DND-41 (cell line): ENCODE measurements at regions not wholly inside any gene's neighbourhood (a gene's known extent, or its start where the extent isn't known, plus 50 kb on each side); places are given as distances from the start of the nearest gene placed in this dataset.

Experiments used
- ATAC-seq: fragments of 200-7000 bp; cut with Tn5 transposase; 3 replicates; pipeline ENCODE4 v1.9.1; 2021; ENCODE audit warnings: low read depth; ENCODE audit not compliant: insufficient read depth
- DNase-seq: peaks from one replicate; pipeline ENCODE4 v3.0.0-alpha.2; 2020
- H2AFZ ChIP-seq: 2 replicates; pipeline ENCODE4 v1.6.0; 2012; ENCODE audit warnings: low read depth, low read length
- H3K27ac ChIP-seq: 2 replicates; pipeline ENCODE4 v1.5.1; 2012; ENCODE audit warnings: low read length, inconsistent platforms
- H3K27me3 ChIP-seq: fragments of 200-600 bp; sonication (generic); 2 replicates; pipeline ENCODE4 v1.6.0; 2012; ENCODE audit warnings: low read length, mild to moderate bottlenecking, inconsistent platforms; ENCODE audit not compliant: insufficient read depth, poor library complexity
- H3K36me3 ChIP-seq: 2 replicates; pipeline ENCODE4 v1.5.1; 2012; ENCODE audit warnings: low read length, inconsistent platforms; ENCODE audit not compliant: insufficient read depth
- H3K4me1 ChIP-seq: 2 replicates; pipeline ENCODE4 v1.5.1; 2012; ENCODE audit warnings: mild to moderate bottlenecking, low read length; ENCODE audit not compliant: insufficient read depth
- H3K4me2 ChIP-seq: 2 replicates; pipeline ENCODE4 v1.6.0; 2012; ENCODE audit warnings: mild to moderate bottlenecking, moderate library complexity, low read length, inconsistent platforms; ENCODE audit not compliant: insufficient read depth
- H3K4me3 ChIP-seq, 2 experiments: fragments of 200-600 bp in 1 of 2; shearing (Covaris generic) in 1 of 2; 2 replicates each; pipeline ENCODE4 v1.5.1; 2012 to 2016; ENCODE audit warnings: inconsistent platforms in 2 of 2, low read length in 2 of 2, mild to moderate bottlenecking in 2 of 2, low read depth in 1 of 2, moderate library complexity in 1 of 2
- H3K79me2 ChIP-seq: 2 replicates; pipeline ENCODE4 v1.6.0; 2012; ENCODE audit warnings: low read length, inconsistent platforms; ENCODE audit not compliant: insufficient read depth
- H3K9ac ChIP-seq: 2 replicates; pipeline ENCODE4 v1.6.0; 2012; ENCODE audit warnings: low read depth, mild to moderate bottlenecking, inconsistent platforms, low read length, moderate library complexity
- H3K9me3 ChIP-seq: 2 replicates; pipeline ENCODE4 v1.5.1; 2012; ENCODE audit warnings: low read length, moderate library complexity, mild to moderate bottlenecking, inconsistent platforms; ENCODE audit not compliant: insufficient read depth, severe bottlenecking
- H4K20me1 ChIP-seq: 2 replicates; pipeline ENCODE4 v1.6.0; 2012; ENCODE audit warnings: low read length; ENCODE audit not compliant: insufficient read depth
- EZH2 ChIP-seq: IDR thresholded peaks from 3 replicates; pipeline ENCODE4 v1.6.1; 2012; ENCODE audit warnings: borderline replicate concordance, low read depth, mild to moderate bottlenecking, moderate library complexity, low read length, inconsistent platforms; ENCODE audit not compliant: severe bottlenecking
- TF ChIP-seq, protein P1 (sequence below): IDR thresholded peaks from 2 replicates; pipeline ENCODE4 v1.5.1; 2012; ENCODE audit warnings: borderline replicate concordance, low read length, moderate library complexity, mild to moderate bottlenecking; ENCODE audit not compliant: poor library complexity, severe bottlenecking; ENCODE audit errors: extremely low read depth

- H3K4me2 ChIP-seq, result no peak overlapping the region
- H3K79me2 ChIP-seq, result no peaks in the 10 kb centered on the region
- no peak for TF ChIP-seq EZH2
- TF ChIP-seq, protein P1, sequence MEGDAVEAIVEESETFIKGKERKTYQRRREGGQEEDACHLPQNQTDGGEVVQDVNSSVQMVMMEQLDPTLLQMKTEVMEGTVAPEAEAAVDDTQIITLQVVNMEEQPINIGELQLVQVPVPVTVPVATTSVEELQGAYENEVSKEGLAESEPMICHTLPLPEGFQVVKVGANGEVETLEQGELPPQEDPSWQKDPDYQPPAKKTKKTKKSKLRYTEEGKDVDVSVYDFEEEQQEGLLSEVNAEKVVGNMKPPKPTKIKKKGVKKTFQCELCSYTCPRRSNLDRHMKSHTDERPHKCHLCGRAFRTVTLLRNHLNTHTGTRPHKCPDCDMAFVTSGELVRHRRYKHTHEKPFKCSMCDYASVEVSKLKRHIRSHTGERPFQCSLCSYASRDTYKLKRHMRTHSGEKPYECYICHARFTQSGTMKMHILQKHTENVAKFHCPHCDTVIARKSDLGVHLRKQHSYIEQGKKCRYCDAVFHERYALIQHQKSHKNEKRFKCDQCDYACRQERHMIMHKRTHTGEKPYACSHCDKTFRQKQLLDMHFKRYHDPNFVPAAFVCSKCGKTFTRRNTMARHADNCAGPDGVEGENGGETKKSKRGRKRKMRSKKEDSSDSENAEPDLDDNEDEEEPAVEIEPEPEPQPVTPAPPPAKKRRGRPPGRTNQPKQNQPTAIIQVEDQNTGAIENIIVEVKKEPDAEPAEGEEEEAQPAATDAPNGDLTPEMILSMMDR, result no peak
- H4K20me1 ChIP-seq, result no peaks in the 10 kb centered on the region
- H3K4me1 ChIP-seq, result no peaks in the 10 kb centered on the region
- H3K4me3 ChIP-seq, result no peak overlapping the region
- no peaks in the 10 kb centered on the region; the same call in 1 of the 2 replicates for H3K36me3 ChIP-seq
- DNase-seq (no peak), ATAC-seq (no peak)
- no peak overlapping the region for H3K27ac ChIP-seq
- no peaks in the 10 kb centered on the region for H3K9me3 ChIP-seq
- H2AFZ ChIP-seq, result no peak overlapping the region
- H3K27me3 ChIP-seq, result no peaks in the 10 kb centered on the region
- no peak overlapping the region for H3K9ac ChIP-seq
These were observed 138.0 kb downstream of the ZFAND4 start for GRCh38 chr10:45534572-45534971.

DNA sequence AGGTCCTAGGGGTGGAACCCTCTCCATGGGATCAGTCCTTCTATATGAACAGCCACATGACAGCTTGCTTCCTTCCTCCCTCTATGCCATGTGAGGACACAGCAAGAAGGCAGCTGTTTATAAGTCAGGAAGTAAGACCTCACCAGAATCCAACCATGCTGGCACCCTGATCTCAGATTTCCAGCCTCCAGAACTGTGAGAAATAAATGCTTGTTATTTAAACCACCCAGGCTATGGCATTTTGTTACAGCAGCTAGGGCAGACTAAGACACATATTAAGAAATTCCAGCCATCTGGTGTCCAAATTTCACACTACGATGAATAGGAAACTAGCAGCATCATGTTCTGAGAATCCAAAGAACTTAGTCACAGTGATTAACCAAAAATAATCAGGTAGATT, 140.1 kb downstream of the ZFAND4 start:
- TF ChIP-seq, protein P1, result no peak
- TF ChIP-seq EZH2, result no peak
- Histone ChIP-seq H3K4me1 (no peaks in the 10 kb centered on the region), H3K4me2 (no peak overlapping the region), H4K20me1 (no peaks in the 10 kb centered on the region), H3K9me3 (no peaks in the 10 kb centered on the region), H2AFZ (no peak overlapping the region), H3K27me3 (no peaks in the 10 kb centered on the region), H3K9ac (no peak overlapping the region), H3K27ac (no peak overlapping the region), H3K4me3 (no peak overlapping the region), H3K79me2 (no peaks in the 10 kb centered on the region), H3K36me3 (no peaks in the 10 kb centered on the region; the same call in 1 of the 2 replicates)
- ATAC-seq, result no peak
- no peak for DNase-seq

DNA sequence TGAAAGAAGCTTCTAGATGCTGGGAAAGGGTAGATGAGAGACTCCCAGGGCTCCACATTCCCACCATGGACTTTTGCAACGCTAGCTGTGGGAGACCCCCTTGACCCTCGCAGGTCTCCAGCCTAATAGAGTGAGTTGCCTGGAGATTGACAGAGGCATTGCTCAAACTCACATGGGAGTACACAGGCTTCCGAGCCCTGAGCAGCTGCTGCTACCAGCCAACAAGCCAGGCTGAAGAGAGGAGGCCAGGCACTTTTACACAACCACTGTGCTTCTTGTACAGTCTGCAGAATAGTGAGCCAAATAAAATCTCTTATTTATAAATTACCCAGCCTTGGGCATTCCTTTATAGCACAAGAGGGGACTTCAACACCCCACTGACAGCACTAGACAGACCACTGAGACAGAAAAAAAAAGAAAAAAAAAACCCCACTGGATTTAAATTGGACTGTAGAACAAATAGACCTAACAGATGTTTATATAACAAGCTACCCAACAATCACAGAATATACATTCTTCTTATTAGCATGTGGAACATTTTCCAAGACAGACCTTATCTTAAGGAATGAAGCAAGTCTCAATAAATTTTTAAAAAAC, 146.2 kb downstream of the ZFAND4 start:
- no peak for TF ChIP-seq EZH2
- TF ChIP-seq, protein P1, result no peak
- Histone ChIP-seq H2AFZ (no peak overlapping the region), H3K79me2 (no peaks in the 10 kb centered on the region)

GRCh38 chr10:45520476-45520875, 146.5 kb downstream of the ALOX5 start:
- no peak overlapping the region for H3K4me3 ChIP-seq
- H3K36me3 ChIP-seq, result no peaks in the 10 kb centered on the region
- no peaks in the 10 kb centered on the region for H3K9me3 ChIP-seq
- TF ChIP-seq, protein P1, result no peak
- no peak for TF ChIP-seq EZH2
- ATAC-seq (no peak), DNase-seq (no peak)
- no peaks in the 10 kb centered on the region for H3K27me3 ChIP-seq
- no peak overlapping the region for H3K9ac ChIP-seq
- no peaks in the 10 kb centered on the region for H3K79me2 ChIP-seq
- H2AFZ ChIP-seq, result no peak overlapping the region
- 0 out of 2 replicates have a peak, but pooled peaks cover 2% of the 10 kb centered on the region for H4K20me1 ChIP-seq
- H3K27ac ChIP-seq, result no peak overlapping the region
- no peaks in the 10 kb centered on the region for H3K4me1 ChIP-seq
- no peak overlapping the region for H3K4me2 ChIP-seq

More for the DNA sequence above, 146.2 kb downstream of the ZFAND4 start:
- Histone ChIP-seq H3K9me3 (no peaks in the 10 kb centered on the region), H3K27me3 (no peaks in the 10 kb centered on the region), H3K4me3 (no peak overlapping the region), H3K36me3 (no peaks in the 10 kb centered on the region; the same call in 1 of the 2 replicates), H3K27ac (no peak overlapping the region), H3K4me2 (no peak overlapping the region), H3K9ac (no peak overlapping the region), H3K4me1 (no peaks in the 10 kb centered on the region), H4K20me1 (0 out of 2 replicates have a peak, but pooled peaks cover 2% of the 10 kb centered on the region)
- ATAC-seq (no peak), DNase-seq (no peak)
